Hematopoietic multipotent progenitor cell treated with erythropoietin and hydrocortisone succinate and interleukin-3 and kit ligand, for 6 days (in vitro differentiated cells): ENCODE measurements at regions not wholly inside any gene's neighbourhood (a gene's known extent, or its start where the extent isn't known, plus 50 kb on each side); places are given as distances from the start of the nearest gene placed in this dataset.

Experiments
- DNase-seq: peaks from one replicate; pipeline ENCODE4 v3.0.0-alpha.2; 2015

DNA sequence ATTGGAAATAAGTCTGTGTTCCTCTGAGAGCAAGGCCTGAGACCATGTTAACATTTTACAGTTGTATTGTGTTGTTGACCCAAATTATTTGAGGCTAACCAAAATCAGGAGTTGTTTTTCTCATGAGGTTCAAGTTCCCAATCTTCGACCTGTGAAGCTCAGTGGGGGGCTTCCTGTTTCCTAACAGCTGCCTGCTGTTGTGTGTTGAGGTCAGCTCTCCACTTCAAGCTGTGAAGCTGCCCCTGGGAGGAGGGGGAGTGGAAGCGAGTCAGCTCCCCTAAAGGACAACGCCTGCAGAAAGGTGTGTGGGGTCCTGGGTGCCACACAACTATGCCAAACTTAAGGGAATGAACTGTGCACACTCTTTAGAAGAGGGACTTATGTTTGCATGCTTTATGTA, 295.5 kb downstream of the IRX1 start:
- no peak for DNase-seq

DNA sequence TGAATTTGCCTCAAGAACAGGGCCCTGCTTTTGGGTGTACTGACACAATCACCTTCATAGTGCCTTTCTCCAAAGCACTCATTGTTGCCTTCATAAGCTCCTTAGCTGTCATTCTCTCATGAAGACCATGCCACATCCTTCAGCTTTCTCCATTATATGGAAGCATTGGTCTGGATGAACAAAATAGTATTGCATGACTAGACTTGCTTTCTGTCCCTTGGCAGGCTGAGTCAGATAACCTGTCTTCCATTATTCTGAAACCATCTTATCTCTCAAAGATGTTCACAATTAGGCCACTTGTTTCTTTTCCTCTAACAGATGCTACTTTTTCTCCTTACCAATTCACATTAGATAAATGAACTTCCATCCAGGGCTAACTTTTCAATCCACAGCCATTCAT, 297.9 kb downstream of the IRX1 start:
- DNase-seq = no peak

DNA sequence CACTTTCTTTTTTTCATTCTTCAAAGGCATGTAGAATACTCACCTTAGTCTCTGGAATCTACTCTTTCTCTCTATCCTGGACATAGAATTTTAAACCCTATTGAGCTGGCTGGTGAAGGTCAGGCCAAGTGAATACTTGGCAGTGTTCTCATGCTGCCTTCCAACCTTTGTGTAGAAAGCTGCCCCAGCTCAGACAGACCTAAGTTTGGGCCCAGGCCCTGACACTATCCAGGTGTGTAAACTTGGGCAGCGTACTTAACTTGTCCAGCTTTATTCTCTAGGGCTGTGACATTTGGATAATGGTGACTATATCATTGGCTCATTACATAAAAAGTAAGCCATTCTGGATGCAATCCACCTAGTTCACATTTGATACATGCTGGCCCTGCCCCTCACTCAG, 298.3 kb downstream of the IRX1 start:
- no peak for DNase-seq

DNA sequence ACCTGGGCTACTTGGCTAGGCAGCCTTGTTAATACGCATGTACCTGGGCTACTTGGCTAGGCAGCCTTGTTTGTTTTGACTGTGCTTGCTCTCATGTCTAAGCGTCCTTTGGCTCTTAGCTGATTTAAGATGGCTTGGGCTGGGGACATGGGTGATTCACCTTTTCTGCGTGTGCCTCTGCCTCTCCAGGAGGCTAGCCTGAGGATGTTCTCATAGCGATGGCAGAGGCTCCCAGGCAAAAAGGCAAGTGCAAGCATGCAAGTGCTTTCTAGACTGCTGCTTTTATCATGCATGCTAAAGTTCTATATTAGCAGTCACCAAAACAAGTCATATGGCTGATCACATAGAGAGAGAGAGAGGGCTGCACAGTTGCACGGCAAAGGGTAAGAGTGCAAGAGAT, 300.5 kb downstream of the IRX1 start:
- DNase-seq = no peak

DNA sequence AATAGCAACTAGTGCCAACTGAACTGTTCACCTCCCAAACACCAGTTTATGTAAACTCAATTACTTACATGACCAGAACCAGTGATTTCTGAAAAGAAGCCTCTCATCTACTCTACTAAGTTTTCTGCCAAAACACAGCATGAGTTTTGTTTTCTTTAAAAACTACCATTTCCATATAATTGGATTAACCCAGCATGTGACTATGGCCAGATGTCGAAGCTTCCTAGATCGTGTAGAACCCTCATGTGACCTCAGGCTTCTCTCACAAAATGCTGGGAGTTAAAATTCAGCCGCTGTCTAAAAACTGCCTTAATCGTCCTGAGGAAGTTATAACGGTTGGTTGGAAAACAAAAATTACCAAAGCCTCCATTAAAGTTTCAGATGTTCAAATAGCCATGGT, 303.5 kb downstream of the IRX1 start:
- DNase-seq = no peak

DNA sequence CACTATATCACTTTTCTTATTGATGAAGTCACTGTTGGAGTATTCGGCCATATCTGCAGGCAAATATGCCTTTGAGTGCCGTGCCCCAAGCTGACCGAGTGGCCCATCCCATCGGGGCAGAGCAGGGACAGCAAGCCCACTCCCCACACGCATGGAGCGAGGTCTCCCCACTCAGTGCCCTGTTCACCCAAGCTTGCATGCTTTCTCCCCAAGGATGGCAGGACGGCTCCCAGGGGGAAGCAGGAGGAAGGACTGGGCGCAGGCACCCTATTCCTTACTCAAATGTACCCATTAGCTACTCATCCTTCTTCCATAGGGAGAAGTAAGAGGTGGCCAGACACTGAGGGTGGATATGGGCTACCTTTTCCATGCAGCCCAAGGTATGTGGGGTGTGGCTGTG, 309.0 kb downstream of the IRX1 start:
- DNase-seq = no peak

DNA sequence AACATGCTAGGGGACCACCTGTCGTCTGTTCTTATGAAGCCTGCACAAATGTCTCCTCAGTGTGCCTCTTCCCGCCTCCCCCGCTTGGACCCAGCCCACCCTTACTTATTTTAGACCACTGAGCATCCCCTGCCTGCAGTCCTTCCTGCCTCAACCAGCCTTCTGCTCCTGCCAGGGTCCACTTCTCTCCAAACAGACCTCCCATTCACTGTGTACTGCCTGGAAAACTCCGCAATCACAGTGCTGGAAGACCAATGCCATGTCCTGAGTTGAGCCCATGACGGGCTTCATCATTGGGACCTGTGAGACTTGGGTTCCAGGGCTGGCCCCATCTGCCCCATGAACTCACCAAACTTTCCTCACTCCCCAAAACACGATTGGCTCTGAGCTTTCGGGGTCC, 309.4 kb downstream of the IRX1 start:
- DNase-seq = no peak

DNA sequence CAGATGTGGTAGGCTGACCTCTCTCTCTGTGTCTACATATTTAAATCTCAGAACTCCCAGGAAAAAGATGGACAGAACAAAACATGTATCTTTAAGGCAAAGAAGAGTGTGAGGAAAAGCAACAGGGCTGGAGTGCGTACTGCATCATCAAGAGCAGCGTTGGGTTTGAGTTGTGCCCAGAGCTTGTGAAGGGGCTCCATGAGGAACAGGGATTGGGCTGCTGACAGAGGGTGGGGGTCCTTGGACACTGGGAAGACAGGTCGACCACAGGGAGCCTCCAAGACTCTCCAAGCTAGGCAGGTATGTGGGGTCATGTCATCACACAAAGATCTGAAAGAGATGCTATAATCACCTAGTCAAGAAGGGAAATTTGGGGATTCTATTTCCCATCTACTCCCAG, 309.9 kb downstream of the IRX1 start:
- no peak for DNase-seq

DNA sequence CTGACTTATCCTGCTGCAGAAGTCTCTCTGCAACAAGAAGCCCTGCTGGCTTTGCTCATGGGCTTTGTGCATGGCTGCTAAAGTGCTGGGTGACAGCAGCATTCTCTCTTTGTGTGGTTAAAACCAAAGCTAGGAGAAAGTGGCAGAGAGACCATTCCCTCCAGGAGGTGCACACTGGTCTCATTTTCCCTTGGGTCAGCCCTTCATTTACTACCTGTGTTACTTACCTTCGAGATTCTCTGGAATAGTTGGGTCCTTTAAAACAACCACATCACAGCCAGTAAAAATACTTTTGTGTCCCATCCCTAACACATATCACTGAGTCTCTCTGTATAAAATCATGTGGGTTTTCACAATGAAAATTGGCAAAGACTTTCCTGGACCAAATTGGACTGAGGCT, 315.5 kb downstream of the IRX1 start:
- DNase-seq = no peak

DNA sequence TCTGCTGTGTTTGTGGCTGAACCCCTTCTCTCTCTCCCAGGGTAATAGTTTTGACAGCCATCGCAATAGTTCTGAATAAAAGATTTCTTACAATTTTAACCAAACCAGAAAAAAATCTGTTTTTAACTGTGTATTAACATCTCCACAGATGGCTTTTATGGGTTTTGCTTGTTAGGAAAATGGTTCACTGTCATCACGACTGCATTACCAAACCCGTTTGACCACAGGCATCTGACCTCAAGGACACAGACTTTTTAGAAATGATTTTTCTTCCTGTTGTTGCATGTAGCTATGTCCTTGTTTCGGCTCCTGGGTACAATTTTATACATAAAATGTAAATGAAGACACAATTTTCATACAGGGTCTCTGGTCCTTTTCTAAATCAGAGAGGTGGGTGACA, 316.1 kb downstream of the IRX1 start:
- no peak for DNase-seq

DNA sequence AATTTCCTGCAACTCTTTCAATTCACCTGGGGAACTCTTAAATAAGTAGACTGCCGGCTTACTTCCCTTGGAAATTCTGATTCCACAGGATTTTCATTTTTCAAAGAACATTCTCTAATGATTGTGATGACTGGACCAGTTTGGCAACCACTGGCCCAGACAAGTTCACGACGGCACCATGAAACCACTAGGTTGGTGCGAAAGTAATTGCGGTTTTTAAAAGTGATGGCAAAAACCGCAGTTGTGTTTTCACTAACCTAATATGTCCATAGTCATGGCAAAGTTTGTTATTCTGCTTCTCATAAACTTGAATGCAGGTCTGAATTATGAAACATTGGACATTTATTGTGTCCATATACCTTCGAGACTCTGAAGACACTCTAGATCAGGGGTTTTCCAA, 317.2 kb downstream of the IRX1 start:
- no peak for DNase-seq

DNA sequence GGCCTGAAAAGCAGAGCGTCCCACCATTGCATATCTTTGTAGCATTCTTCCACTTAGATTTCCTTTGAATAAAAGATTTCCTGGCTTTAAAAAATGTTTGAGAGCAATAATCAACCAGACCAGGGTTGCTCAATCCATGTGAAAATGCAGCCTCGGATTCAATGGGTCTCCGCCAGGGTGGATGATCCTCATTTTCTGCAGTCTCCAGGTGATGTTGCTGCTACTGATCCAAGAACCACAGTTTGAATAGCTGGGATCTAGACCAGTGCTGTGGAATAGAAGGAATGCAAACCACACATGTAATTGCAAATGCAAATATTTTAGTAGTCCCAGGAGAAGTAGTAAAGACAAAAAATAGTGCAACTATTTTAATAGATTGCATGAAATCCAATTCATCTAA, 317.6 kb downstream of the IRX1 start:
- no peak for DNase-seq

DNA sequence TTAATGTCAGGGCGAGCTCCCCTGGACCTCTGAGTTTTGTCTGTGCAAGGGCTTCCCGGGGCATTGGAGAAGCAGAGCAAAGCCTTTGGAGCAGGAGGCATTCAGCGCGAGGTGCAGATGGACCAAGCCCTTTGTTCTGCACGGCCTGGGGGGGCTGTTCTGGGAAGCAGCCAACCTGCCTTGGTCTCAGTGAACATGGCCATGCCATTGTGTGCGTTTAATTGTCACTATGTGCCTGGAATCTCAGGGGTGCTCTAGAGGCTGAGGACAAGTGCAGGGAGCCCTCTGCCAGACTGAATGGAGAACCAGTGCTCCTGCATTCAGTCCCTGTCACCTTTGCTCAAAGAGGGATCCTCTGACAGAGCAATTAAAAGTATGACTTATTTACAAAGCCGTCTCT, 329.4 kb downstream of the IRX1 start:
- no peak for DNase-seq

DNA sequence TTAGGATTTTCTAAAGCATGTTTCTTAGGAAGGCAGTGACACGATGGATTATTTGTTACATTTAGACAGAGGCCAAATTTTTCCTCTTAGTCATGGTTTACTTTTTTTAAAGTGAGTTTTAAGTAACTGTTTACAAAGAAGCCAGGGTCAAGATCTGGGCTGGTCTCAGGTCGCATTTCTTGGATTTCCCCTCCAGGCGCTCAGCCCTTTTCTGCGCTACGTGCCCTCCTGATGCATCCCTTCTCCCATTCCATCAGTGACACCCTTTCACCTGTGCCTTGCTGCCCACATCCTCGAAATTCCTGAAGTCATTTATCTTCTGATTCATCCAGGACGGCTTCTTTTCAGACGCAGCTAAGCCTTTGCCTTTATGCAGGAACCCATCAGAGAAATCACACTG, 330.3 kb downstream of the IRX1 start:
- DNase-seq = no peak

DNA sequence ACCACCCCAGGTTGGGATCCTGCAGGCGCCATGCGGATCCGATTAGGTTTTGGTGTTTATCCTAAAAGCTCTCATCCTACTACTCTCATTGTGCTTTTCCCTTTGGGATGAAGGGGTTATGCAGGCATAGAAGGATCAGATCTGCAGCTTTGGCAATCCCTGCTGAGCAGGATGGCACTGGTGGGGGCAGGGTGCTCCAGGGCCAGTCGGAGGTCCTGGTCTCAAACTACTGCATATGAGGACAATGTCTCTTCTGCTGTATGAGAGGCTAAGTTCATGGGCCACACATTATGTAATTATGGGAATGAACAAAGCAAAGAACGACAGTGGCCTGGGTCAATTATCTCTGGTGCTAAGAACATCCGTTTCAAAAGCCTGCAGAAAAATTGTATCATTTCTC, 334.2 kb downstream of the IRX1 start:
- no peak for DNase-seq

DNA sequence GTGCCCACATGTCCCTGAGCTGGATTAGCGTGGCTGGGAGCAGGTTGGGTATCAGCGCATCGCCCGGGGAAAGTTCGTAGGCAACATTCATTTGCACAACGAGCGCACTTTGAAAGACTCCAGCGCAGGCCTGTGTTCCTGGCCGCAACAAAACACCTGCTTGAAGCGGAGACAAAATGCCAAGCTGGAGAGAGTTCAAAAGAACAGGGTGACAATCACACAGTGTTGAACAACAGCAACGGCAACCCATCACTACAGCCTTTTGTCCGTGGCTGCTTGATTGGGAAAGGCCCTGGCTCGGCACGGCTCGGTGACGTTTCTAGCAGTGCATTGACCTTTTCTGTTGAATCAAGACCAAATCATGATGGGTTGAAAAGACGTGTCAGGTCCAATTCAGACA, 336.3 kb downstream of the IRX1 start:
- no peak for DNase-seq

DNA sequence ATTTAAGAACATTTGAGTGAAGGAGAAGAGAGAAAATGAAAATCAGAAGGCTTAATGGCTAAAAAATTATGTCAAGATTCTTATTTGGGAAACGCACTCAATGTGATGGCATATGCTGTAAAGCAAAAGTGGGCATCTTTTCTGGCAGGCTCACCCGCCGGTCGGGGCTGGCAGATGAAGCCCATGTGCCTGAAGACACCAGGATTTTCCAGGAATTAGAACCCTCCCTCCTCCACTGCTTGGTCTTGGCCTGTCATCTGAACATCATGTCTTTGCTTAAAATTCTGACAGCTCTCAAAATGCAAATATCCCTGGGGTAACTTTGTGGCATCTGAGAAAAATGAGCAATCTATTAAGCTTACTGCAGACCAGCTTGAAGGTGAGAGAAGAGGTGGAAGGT, 337.9 kb downstream of the IRX1 start:
- DNase-seq = no peak

DNA sequence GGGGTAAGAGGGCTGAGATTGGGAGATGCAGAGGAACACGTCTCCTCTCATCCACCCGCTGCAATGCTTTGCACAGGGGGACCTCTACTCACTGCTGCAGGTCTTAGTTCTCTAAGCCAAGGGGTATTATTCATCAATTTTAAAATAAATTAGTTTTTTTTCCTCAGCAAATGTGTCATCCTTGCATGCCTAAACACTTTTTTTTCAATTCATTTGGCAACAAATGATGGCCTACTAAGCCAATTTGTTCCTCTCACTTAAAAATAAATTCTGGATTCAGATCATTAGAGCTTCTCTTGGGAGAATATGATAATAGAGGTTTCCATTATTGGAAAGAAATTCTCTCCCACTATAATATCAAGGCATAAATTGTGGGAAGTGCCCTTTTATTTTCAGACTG, 338.3 kb downstream of the IRX1 start:
- DNase-seq = no peak

DNA sequence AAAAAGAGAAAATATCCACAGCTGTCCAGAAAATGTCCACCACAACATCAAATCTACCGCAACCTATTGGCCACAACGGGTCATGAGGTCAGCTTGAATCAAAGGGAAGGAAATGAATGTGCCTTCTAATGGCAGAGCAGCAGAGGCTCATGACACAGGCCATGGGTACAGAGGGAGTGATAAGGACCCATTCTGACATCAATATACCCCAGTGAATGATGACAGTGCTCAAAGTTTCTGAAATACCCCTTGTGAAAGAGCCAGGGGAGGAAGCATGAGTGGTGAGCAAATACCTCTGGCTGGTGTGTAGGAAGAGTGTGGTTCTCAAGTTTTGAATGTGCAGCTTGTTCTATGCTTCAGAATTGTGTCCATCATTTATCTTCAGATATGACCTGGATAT, 348.2 kb downstream of the IRX1 start:
- DNase-seq = peak; percentile 11

DNA sequence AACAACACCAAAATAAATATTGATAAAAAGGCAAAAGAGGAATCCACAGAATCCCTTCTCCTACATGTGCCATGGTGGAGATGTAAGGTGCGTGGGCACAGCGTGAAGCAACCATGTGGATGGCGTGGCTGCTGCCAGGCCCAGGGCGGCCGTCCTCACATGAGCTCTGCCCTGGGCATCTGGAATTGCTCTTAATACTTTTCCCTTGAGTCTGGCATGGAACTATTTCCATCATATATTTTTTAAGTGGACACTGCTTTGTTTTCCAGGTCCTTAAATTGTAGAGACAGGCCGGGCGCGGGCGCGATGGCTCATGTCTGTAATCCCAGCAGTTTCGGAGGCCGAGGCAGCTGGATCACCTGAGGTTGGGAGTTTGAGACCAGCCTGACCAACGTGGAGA, 349.3 kb downstream of the IRX1 start:
- DNase-seq = no peak

DNA sequence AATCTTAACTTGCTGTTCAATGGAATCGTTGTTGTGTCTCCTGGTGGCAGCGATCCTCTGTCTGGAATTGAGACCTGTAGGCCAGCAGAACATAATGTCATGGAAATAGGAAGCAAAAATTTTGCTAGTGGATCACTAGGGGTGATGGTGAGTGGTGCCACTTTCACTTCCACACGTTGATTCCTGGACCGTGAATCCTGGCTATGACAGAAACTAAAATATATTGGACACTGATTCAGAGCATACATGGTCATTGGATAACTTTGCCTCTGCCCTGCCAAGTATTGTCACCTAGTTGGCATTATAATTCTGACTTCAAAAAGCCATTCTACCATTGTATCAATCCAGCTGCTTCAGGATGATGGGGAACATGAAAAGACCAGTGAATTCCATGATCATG, 353.2 kb downstream of the IRX1 start:
- DNase-seq = no peak

DNA sequence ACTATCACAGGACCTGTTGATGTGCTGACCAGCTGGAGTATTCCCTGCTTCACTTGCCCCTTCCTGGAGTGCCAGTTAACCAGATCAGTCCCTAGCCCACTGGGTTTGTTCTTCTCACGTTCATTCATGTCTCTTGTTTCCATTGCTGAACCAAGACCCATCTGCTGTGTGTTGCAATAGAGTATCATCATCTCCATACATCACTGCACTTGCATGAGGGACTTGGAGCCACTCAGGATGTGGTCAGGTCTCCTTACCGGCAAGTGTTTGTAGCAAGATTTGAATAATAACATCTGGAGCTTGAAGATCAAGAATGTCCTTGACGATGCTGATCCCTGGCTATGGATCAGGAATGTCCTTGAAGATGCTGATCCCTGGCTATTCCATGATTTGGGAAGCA, 358.6 kb downstream of the IRX1 start:
- DNase-seq = no peak

DNA sequence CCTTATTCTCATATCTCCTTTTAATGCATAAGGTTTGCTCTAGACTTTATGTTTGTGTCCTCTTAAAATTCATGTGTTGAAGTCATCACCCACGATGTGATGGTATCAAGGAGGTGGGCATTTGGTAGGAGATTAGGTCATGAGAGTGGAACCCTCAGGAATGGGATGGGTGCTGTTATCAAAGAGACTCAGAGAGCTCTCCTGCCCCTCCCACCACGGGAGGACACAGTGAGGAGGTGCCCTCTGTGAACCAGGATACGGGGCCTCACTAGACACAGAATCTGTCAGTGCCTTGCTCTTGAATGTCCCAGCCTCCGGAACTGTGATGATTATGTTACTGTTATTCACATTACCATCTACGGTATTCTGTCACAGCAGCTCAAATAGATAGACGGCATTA, 359.0 kb downstream of the IRX1 start:
- DNase-seq = peak; percentile 16

DNA sequence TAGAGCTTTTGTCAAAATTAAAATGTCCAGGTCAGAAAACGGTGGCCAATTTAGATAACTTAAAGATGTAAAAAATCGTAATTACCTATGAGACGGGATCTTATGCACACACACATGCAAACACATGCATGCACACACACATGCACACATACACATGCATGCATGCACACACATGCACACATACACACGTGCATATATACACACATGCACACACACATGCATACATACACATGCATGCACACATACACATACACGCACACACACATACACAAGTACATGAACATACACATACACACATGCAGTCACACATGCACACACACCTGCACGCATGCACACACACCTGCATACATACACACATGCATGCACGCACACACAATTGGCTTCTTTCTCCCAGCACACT, 362.0 kb downstream of the IRX1 start:
- no peak for DNase-seq

DNA sequence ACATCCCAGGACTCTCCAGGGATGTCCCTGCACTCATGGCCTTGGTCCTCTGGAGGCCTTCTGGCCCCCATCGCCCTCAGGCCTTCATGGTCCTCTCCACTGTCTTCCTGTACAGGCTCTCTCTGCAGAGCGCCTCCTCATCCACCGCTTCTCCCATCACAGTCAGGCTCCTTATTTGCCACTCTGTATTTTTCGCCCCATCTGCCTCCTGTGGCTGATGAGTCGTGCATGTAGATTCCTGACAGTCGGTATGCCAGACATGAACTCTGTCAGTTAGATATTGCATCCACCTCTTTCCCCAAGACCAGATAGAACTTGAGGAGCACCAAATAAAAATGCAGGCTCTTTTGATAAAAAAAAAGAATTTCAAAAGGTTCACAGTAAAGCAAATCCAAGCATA, 362.8 kb downstream of the IRX1 start:
- DNase-seq = no peak

DNA sequence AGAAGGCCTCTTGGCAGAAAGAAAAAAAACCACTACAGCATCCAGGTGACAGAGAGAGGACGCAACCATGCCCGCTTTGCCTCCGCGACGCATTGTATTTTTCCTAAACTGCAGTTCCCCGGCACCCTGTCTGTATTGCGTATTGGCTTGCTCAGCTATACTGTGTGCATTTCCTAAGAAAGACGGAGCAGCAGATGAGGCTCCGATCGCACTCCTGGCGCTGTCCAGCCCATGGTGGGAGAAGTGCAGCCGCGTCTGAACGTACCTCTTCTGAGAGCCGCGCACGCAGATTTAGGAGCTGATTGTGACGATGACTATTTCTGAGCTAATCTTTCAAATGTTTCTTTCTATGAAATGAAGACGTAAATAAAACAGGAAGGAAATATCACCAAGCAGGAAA, 366.5 kb downstream of the IRX1 start:
- DNase-seq = no peak

DNA sequence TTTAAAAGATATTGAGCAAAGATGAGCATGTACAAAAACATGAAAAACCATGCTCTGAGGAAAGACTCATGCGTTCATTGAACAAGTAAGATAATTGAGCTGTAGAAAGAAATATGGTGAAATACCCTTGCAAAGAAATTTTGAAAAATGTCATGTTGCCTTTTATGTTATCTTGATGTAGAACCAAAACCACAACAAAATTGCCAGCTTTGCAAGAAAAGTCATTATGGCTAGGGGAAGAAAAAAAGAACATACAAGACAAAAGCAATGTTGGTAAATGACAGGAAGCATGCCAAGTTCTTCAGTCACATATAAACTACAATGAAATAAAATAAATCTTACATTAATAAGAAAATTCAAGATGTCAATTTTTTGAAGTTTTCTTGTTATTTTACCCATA, 368.0 kb downstream of the IRX1 start:
- DNase-seq = peak; percentile 2
